NCI-H2107 treated with DMSO at 0.1 percent for 48 hours (cell line): ENCODE measurements at regions not wholly inside any gene's neighbourhood (a gene's known extent, or its start where the extent isn't known, plus 50 kb on each side); places are given as distances from the start of the nearest gene placed in this dataset.

ENCODE experiments used
- DNase-seq: peaks from one replicate; lab custom pipeline; 2025; ENCODE audit not compliant: unreplicated experiment; lab: John Stamatoyannopoulos, UW

DNA sequence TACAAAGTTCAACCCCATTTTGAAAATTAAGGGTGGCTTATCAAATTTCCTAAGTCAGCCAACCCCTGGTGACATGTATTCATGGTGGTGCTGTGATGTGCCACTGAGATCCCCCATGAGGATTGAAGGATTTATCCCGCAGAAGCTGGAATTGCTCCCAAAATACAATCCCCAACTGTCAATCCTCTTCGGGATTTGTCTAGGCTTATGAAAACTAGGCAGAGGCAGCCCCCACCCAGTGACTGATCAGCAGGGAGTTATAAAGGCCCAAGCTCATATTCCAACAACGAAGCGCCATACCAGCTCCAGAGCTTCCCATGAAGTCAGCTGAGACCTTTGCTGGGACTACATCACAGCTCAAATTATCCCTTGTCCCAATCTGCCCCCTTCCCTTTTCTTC is 316.0 kb downstream of the ENC1 start:
- DNase-seq: no peak

GRCh38 chr5:74322944-74323343 is 317.6 kb downstream of the ENC1 start:
- DNase-seq: no peak

DNA sequence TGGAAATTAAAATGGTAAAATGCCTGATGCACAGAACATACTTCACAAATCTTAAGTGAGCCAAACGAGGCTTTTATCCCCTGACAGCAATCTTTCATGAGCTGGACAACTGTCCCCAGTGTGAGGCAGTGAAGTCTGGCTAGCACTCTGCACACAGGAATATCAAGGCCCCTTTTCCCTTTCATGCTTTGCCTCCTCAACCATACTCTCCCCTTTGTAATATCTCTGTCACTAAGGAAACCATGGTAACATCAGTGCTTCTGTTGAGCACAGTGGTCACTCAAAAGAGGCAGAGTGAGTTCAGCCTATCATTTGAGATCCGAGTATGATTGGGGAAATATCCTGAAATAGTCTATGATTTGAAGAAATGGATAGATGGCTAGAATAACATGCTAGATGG is 318.3 kb downstream of the ENC1 start:
- no peak for DNase-seq

- DNase-seq: no peak
Observed at GRCh38 chr5:74321326-74321725, 319.2 kb downstream of the ENC1 start.

GRCh38 chr5:74320526-74320925 is 320.0 kb downstream of the ENC1 start:
- no peak for DNase-seq

- DNase-seq: no peak
Observed at GRCh38 chr5:74319076-74319475, 321.5 kb downstream of the ENC1 start.

DNA sequence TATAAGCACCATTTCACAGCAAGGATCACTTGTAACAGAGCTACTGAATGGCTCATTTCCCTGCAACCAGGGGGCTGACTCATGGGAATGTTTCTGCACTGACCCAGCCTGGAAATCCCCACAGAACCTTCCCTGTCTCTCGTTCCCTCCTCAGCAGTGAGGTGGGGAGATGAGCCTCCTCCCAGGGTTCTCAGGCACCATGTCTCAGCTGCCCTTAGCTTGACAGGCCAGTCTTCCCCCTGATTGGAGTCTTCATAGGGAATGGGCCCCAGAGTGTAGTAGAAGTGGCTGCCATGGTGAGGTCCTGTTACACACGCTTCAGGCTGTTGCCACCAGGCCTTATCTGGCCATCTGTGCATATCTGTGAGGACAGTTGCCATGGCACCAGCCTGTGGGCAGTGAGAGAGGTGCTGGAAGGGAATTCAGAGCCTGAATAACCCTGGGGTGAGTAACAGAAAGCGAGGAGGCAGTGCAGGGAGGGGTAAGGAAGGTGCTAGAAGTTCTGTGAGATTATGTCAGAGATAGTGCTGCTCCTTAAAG is 324.4 kb downstream of the ENC1 start:
- DNase-seq: no peak

DNA sequence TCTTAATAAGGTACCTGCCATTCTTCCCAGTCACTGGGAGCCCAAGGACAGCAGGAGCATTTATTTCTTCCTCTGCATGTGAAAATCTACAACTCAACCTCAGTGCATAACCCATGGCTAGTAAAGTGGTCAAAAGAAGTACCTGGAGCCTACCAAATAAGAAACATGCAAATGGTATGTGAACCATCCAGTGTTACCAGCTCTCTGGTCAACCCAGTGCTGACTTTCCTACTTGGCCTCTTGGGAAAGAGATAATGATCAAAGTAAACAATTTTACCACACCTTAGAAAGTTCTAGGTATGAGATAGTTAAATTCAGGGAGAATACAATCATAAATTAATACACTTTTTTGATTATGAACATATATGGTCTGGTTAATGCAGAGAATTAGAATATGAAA is 325.6 kb downstream of the ENC1 start:
- no peak for DNase-seq

DNA sequence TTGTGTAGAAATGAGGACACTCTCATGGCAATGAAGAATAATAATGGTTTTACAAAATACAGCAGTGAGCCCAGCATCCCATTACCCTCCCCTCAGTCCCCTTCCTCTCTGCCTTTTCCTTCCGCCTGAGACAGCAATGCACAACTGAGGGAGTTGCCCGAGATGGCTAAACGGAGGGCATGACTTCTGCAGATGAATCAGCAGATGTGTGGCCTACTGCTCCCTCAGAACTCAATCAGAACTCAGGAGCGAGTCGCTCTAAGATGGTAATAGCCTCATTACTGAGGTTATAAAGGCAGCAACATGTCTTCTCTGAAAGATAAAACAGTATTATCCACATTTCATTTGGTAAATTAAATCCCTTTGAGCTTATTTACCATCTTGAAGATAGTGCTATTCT is 326.6 kb downstream of the ENC1 start:
- DNase-seq: no peak

- DNase-seq: no peak
Observed at GRCh38 chr5:74312746-74313145, 327.8 kb downstream of the ENC1 start.

GRCh38 chr5:74311961-74312360 is 328.6 kb downstream of the ENC1 start:
- no peak for DNase-seq

GRCh38 chr5:74310997-74311930 is 329.3 kb downstream of the ENC1 start:
- no peak for DNase-seq

GRCh38 chr5:74310386-74310785 is 330.1 kb downstream of the ENC1 start:
- no peak for DNase-seq

GRCh38 chr5:74309050-74309449 is 331.5 kb downstream of the ENC1 start:
- DNase-seq: no peak

DNA sequence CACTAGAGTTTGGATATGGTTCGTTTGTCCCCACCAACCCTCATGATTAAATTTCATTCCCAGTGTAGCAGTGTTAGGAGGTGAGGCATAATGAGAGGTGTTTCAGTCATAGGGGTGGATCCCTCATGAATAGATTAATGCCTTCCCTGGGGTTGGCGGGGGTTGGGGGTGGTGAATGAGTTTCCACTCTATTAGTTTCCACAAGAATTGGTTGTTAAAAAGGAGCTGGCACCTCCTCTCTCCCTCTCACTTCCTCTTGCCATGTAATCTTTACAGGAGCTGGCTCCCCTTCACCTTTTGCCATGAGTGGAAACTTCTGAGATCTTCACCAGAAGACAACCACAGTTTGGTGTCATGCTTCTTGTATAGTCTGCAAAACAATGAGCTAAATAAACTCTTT is 333.7 kb downstream of the ENC1 start:
- DNase-seq: no peak

DNA sequence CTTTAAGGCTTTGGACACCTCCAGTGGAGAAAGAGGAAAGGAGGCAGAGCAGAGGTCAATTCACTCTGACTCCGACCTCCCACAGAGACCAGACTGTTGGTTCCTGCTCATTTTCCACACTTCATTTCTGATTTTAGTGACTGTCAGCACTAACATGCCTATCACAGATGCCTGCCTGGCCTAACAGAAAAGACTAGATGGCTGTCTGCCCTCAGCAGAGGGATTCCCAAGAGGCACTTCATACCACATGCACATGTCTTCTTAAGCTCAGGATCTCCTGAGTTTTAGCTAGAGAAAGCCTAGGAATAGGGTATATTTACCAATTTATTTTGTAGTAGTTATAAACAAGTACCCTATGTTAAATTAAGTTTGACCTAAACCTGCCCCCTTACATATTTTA is 336.0 kb downstream of the ENC1 start:
- no peak for DNase-seq

GRCh38 chr5:74303578-74303977 is 336.9 kb downstream of the ENC1 start:
- no peak for DNase-seq

- no peak for DNase-seq
Observed at GRCh38 chr5:74301576-74301975, 339.0 kb downstream of the ENC1 start.

DNA sequence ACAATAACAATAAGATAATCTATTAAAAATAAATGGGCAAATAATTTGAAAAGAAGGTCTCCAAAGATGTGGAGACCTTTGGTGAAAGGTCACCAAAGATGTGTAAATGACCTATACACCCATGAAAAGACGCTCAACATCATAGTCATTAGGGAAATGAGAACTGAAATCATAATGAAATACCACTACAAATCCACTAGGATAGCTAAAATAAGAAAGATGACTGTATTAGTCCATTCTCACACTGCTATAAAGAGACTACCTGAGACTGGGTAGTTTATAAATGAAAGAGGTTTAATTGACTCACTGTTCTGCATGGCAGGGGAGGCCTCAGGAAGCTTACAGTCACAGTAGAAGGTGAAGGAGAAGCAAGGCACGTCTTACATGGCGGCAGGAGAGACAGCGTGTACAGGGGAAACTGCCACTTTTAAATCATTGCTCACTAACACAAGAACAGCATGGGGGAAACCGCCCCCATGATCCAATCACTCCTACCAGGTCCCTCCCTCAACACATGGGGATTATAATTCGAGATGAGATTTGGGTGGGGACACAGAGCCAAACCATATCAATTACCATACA is 339.6 kb downstream of the ENC1 start:
- no peak for DNase-seq

DNA sequence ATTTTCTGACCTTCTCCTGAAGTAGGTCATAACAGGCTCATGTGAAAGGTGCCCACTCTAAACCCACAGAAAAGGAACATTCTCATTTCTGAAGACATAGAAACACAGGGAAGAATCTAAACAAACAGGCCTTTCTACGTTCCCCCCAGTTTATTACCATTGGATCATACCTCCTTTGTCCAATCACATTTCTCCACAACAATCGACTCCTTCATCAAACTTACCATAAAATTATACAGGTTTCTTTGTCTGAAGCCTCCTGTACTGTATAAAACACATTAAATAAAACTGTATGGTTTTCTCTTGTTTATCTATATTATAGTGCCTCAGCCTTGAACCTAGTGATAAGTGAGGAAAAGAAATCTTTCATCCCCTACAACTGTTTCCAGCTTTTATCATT is 340.7 kb downstream of the ENC1 start:
- no peak for DNase-seq

DNA sequence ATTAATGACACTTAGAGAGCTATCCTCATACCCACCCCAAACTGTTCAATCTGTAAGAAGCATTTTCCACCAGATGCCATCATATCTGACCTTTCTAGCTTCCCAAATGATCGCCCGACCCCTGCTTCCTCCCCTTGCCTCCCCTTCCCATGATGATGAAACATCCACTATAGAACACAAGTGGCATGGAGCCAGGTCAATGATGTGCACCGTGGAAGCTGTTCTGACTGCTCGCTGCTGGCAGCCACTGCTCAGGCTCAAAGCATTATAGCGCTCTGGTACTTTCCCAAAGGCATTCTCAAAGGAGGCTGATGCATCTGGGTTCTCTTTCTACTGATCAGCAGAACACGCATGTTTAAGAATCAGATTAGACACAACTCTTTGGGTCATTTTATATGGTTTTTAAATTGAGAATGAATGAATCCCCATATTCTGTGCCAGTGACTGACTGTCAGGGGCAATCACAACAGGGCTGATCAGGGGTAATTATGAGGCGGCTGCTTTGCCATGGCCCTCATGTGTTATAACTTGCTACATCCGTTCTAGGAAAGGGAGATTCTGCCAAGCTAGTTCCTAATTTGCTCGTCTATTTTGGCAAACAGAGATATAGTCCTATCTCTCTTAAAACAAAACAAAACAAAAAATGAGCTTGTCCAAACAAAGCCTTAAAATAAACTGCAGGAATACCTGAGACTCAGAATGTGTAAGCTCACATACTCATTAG is 343.7 kb downstream of the ENC1 start:
- DNase-seq: no peak

GRCh38 chr5:74295676-74296075 is 344.9 kb downstream of the ENC1 start:
- DNase-seq: no peak
